Upper lobe of right lung (tissue), 1 donor: ENCODE measurements at regions not wholly inside any gene's neighbourhood (a gene's known extent, or its start where the extent isn't known, plus 50 kb on each side); places are given as distances from the start of the nearest gene placed in this dataset.

Source experiments
- ATAC-seq: fragments of 200-7000 bp; cut with Tn5 transposase; one replicate; pipeline ENCODE4 v1.9.1; 2020; ENCODE audit warnings: mild to moderate bottlenecking, moderate library complexity
- DNase-seq: peaks from one replicate; pipeline ENCODE4 v3.0.0-alpha.2; 2020
- H3K27ac ChIP-seq: fragments of 200-600 bp; one replicate; pipeline ENCODE4 v1.8.0; 2022
- H3K27me3 ChIP-seq: fragments of 200-600 bp; one replicate; pipeline ENCODE4 v1.8.0; 2022; ENCODE audit warnings: mild to moderate bottlenecking
- H3K36me3 ChIP-seq: fragments of 200-600 bp; one replicate; pipeline ENCODE4 v1.8.0; 2022
- H3K4me1 ChIP-seq: fragments of 200-600 bp; one replicate; pipeline ENCODE4 v1.8.0; 2022
- H3K4me3 ChIP-seq: fragments of 200-600 bp; one replicate; pipeline ENCODE4 v1.8.0; 2022; ENCODE audit warnings: mild to moderate bottlenecking
- H3K9me3 ChIP-seq: fragments of 200-600 bp; one replicate; pipeline ENCODE4 v1.8.0; 2022
- intact Hi-C: fragments of 100-400 bp; cut with DNase I; formaldehyde crosslinking; loops from one replicate; pipeline ENCODE4 v1.11.0; 2022
- TF ChIP-seq, protein P1 (sequence below): fragments of 200-600 bp; IDR thresholded peaks from one replicate; pipeline ENCODE4 v1.8.0; 2022; ENCODE audit warnings: antibody characterized with exemption
- donor health status: DM: no; HTN: yes; CAD: no; lungs with severe emphysema.

DNA sequence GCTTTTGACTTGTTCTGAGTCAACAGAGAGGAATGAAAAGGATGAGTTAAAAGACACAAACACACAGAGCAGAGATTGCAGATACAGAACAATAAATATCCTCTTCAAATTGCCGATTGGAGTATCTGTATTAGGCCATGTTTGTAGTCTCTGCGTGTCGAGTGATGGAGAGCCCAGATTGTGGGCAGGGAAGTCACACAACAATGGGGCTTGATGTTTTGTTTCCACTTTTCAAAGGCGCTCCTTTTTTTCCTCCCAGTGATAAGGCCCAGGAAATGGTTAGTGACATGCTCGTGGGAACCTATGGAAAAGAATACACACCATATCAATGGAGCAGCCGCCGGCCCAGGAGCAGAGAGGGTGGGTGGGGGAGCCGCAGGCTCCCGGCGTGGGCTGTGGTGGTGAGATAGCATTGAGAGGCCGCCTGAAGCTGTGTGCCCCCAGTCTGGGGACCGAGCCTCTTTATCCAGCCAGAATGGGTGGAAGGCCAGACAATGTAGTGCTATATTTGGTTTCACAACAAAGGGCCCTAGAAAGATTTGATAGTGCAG, 555.9 kb downstream of the INSC start:
- DNase-seq: no peak

DNA sequence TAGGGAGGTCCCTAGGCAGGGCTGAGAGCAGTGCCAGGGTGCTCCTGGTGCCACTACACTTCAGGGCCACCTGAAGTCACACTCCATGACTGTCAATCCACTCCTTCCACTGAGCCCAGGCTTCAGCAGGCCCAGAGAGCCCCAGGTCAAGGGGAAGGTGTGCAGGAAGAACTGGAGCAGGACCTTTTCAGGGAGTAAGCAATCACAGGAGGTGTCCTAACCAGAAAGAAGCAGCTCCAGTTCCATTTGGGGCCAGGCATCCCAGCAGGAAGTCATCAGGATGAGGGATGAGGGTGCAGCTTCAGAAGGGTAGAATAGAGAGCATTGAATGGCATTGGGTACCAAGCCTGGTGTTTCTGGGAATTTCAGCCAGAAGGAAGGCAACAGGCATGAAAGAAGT, 556.5 kb downstream of the INSC start:
- DNase-seq (no peak), ATAC-seq (no peak)
- TF ChIP-seq, protein P1, sequence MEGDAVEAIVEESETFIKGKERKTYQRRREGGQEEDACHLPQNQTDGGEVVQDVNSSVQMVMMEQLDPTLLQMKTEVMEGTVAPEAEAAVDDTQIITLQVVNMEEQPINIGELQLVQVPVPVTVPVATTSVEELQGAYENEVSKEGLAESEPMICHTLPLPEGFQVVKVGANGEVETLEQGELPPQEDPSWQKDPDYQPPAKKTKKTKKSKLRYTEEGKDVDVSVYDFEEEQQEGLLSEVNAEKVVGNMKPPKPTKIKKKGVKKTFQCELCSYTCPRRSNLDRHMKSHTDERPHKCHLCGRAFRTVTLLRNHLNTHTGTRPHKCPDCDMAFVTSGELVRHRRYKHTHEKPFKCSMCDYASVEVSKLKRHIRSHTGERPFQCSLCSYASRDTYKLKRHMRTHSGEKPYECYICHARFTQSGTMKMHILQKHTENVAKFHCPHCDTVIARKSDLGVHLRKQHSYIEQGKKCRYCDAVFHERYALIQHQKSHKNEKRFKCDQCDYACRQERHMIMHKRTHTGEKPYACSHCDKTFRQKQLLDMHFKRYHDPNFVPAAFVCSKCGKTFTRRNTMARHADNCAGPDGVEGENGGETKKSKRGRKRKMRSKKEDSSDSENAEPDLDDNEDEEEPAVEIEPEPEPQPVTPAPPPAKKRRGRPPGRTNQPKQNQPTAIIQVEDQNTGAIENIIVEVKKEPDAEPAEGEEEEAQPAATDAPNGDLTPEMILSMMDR: no peak
- no peaks in the 10 kb centered on the region for H3K4me1 ChIP-seq
- no peak overlapping the region for H3K27ac ChIP-seq
- intact Hi-C loops: no loop called here
- no peaks in the 10 kb centered on the region for H3K9me3 ChIP-seq
- H3K36me3 ChIP-seq: no peaks in the 10 kb centered on the region
- no peak overlapping the region for H3K4me3 ChIP-seq
- H3K27me3 ChIP-seq: no peaks in the 10 kb centered on the region

More for the DNA sequence above, 555.9 kb downstream of the INSC start:
- intact Hi-C loops: no loop called here
- Histone ChIP-seq H3K9me3 (no peaks in the 10 kb centered on the region), H3K27ac (no peak overlapping the region), H3K4me1 (no peaks in the 10 kb centered on the region), H3K4me3 (no peak overlapping the region), H3K27me3 (no peaks in the 10 kb centered on the region), H3K36me3 (no peaks in the 10 kb centered on the region)
- no peak for ATAC-seq
- TF ChIP-seq, protein P1: no peak

DNA sequence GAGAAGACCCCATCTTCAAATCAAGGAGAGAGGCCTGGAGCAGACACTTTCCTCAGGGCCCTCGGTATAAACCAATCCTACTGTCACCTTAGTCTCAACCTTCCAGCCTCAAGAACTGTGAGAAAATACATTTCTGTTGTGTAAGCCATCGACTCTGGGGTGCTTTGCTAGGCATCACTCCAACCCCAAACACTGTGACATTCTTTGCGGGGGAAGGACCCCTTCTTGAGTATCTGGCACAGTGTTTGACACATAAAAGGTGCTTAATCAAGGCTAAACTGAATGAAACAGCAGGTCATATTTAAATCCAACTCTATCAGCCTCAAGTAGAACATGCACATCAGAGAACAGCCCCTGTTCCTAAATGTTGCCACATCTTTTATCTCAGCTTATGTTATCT, 558.1 kb downstream of the INSC start:
- TF ChIP-seq, protein P1: no peak
- Histone ChIP-seq H3K27ac (no peak overlapping the region), H3K4me3 (no peak overlapping the region), H3K4me1 (no peaks in the 10 kb centered on the region), H3K9me3 (peaks cover 6% of the 10 kb centered on the region), H3K27me3 (no peaks in the 10 kb centered on the region), H3K36me3 (no peaks in the 10 kb centered on the region)
- intact Hi-C loops: no loop called here
- DNase-seq (no peak), ATAC-seq (peak; percentile 57)

DNA sequence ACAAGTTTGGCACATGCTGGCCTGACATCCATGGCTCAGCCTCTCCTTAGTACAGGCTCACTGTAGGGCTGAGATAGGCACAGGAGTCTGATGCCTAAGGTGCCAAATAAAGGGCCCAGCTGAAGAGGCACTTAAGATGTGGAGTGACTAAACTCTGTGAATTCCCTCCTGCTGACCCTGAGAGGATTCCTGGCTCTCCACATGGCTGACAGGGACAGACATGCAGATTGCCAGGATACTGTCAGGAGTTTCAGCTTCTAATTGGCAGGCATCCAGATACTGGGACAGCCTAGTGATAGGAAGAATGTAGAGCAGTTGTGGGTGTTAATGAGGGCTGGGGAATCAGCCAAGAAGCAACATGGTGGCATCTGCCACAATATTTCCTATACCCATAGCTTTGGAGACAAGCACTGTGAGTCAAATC, 558.7 kb downstream of the INSC start:
- H3K27ac ChIP-seq: no peak overlapping the region
- H3K4me3 ChIP-seq: no peak overlapping the region
- peaks cover 8% of the 10 kb centered on the region for H3K9me3 ChIP-seq
- no peaks in the 10 kb centered on the region for H3K36me3 ChIP-seq
- H3K27me3 ChIP-seq: no peaks in the 10 kb centered on the region
- intact Hi-C loops: no loop called here
- H3K4me1 ChIP-seq: no peaks in the 10 kb centered on the region
- TF ChIP-seq, protein P1: no peak
- DNase-seq (no peak), ATAC-seq (peak; percentile 83)

DNA sequence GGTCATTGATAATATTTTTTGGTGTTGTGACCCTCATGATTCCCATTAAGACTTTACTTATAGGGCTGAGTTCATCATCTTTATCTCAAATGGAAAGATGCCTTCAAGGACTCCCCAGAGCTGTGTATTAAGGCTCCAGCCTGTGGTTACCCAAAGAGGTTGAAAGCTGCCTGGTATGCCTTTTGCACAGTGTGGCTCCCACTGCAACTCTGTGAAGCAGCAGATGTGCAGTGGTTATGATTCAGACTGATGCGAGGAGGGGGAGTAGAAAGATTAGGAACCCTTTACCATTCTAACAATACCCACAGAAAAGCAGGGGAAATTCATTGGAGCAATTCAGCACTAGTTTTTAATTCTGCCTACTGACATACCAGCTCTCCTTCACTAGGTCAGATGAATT, 560.0 kb downstream of the INSC start:
- TF ChIP-seq, protein P1: no peak
- DNase-seq (no peak), ATAC-seq (no peak)
- no peaks in the 10 kb centered on the region for H3K4me1 ChIP-seq
- H3K4me3 ChIP-seq: no peak overlapping the region
- no peaks in the 10 kb centered on the region for H3K27me3 ChIP-seq
- intact Hi-C loops: no loop called here
- H3K36me3 ChIP-seq: no peaks in the 10 kb centered on the region
- H3K9me3 ChIP-seq: peaks cover 8% of the 10 kb centered on the region
- H3K27ac ChIP-seq: no peak overlapping the region

DNA sequence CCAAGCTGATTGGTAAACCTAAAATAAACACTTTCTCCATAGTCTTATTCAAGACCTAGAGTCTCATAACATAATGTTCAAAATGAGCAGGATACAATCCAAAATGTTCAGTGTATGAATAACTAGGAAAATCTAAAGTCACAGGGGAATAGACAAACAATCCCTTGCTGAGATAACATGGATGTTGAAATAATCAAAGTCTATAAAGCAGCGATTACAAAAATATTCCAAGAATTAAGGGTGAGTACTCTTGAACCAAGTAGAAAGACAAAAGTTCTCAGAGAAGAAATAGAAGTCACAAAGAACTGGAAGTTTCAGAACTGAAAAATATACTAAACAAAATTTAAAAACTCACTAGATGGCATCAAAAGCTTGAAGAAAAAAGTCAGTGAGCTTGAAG, 561.0 kb downstream of the INSC start:
- ATAC-seq: no peak
- TF ChIP-seq, protein P1: no peak
- H3K9me3 ChIP-seq: peaks cover 8% of the 10 kb centered on the region
- H3K4me3 ChIP-seq: no peak overlapping the region
- intact Hi-C loops: no loop called here
- H3K4me1 ChIP-seq: no peaks in the 10 kb centered on the region
- H3K27me3 ChIP-seq: no peaks in the 10 kb centered on the region
- no peaks in the 10 kb centered on the region for H3K36me3 ChIP-seq
- no peak overlapping the region for H3K27ac ChIP-seq
- no peak for DNase-seq
